Fibroblast of gingiva (primary cell): ENCODE measurements at regions not wholly inside any gene's neighbourhood (a gene's known extent, or its start where the extent isn't known, plus 50 kb on each side); places are given as distances from the start of the nearest gene placed in this dataset.
"Not testable (repeated sequence)": the region's sequence is repeated elsewhere in the genome, so short reads cannot be mapped to it uniquely, and the experiment has no call there.

ENCODE experiments used
- DNase-seq: peaks from one replicate; pipeline ENCODE4 v3.0.0-alpha.2; 2011; ENCODE audit warnings: low read depth

GRCh38 chr6:135555550-135555949 is 58.0 kb upstream of the AHI1 start:
- DNase-seq, result no peak

DNA sequence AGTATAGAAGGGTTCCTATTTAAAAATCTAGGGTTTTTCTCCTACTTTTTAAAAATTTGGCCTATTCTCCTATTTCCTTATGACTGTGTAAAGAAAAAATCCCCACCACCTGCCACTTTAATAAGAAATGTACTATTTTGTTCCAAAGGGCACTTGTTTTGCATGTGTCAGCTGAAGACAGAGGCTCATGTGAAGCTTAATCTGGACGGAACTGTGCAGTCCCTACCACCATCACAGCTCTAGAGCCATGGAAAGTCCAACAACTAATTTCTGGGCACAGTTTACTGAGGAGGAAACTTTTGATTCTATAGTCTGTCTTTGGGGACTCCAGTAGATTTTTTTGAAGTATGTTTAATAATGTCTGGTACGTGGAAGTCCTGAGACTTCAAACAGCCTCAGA is 60.0 kb upstream of the AHI1 start:
- no peak for DNase-seq

- DNase-seq, result not testable (repeated sequence)
Measured at GRCh38 chr6:135565605-135566004, 68.1 kb upstream of the AHI1 start.

GRCh38 chr6:135566311-135567068 is 69.0 kb upstream of the AHI1 start:
- no peak for DNase-seq

DNA sequence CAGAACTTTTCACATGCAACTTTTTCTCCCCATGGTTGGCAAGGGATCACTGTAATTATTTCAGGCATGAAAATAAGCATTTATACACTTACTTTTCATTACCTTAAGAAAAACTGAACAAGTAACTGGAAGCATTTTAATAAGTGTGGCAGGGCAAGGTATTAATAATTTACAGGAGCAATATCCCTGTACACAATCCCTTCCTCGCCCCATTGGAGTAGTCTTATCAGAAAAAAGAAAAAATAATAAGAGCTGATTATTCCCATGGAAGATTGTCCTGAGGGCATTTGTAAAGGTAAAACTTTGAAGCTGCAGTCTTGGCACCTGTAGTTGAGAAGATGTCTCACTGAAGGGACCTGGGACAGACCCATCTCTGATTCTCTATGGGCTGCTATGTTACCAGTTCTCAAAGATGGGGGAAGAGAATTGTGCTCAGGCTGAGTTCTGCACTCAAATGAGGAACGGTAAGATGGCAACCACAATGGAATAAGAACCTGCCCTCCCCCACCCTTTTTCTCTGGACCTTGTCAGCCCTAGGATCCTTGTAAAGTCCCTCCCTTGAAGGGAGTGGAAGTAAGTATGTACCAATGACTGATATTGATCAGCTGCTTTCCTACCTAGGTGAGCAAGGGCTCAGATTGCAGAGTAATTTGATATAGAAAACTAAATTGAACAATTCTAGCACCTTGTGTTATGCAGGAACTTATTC is 70.0 kb upstream of the AHI1 start:
- DNase-seq, result no peak

DNA sequence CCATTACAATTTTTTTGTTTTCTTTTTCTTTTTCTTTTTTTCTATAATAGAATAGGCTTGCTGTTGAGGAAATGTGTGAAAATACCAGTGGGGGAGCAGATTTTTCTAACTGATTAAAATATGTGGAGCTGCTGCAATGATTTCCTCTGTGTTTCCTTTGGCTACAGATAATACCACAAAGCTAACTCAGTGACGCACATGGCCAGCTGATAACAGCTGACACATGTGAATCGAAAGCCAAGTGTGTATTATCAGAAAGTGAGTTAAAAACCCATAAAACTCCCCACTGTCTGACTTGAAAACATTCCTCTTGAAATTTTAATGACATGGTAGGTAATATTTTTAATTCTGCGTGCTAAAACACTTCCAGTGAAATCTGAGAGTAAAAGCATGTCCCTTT is 70.8 kb upstream of the AHI1 start:
- DNase-seq, result peak; percentile 40

- DNase-seq, result no peak
Measured at GRCh38 chr6:135572051-135572450, 74.5 kb upstream of the AHI1 start.

- DNase-seq, result no peak
Measured at GRCh38 chr6:135575629-135576028, 78.1 kb upstream of the AHI1 start.

GRCh38 chr6:135576055-135576454 is 78.5 kb upstream of the AHI1 start:
- peak; percentile 34 for DNase-seq

- no peak for DNase-seq
Measured at GRCh38 chr6:135577059-135577538, 79.6 kb upstream of the AHI1 start.

- no peak for DNase-seq
Measured at GRCh38 chr6:135578976-135579375, 81.4 kb upstream of the AHI1 start.

GRCh38 chr6:135581211-135581610 is 83.7 kb upstream of the AHI1 start:
- no peak for DNase-seq

- no peak for DNase-seq
Measured at GRCh38 chr6:135583256-135583761, 85.8 kb upstream of the AHI1 start.

DNA sequence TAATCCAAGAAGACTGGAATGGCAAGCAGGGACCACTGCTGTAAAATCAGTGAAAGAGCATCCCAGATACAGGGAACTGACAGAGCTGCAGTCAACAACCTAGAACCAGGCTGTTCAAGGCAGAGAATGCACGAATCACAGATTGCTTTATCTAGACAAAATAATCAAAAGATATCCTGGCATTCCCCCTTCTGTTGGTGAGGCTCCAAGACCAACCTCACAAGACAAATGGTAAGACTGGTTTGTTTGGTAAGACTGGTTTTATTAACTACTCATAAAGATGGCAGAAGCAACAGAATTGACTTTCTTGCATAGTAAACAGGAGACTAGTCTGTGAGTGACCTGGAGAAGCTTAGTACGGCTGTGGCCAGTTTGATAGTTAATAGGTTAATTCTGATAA is 88.8 kb upstream of the AHI1 start:
- DNase-seq, result no peak

GRCh38 chr6:135586844-135587243 is 89.3 kb upstream of the AHI1 start:
- no peak for DNase-seq

GRCh38 chr6:135592276-135592675 is 94.7 kb upstream of the AHI1 start:
- DNase-seq, result no peak

DNA sequence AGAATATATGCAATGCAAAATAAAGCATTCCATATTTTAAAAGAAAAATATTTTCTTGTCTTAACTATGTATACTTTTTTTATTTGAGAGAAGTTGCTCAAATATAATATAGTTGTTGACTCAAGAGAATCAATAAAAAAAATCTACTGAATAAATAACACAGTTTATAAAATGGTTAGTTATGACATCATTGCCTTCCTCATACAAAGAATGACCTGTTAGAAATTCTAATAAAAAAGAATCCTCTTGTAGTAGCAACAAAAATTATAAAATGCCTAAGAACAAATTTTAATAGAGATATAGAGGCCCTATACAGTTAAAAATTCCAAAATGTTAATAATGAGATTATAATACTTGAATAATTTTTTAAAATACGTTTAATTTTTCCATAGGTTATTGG is 96.5 kb upstream of the AHI1 start:
- DNase-seq, result no peak

- no peak for DNase-seq
Measured at GRCh38 chr6:135600086-135600702, 102.7 kb upstream of the AHI1 start.

GRCh38 chr6:135600931-135601330 is 103.4 kb upstream of the AHI1 start:
- no peak for DNase-seq

- DNase-seq, result no peak
Measured at GRCh38 chr6:135601857-135602256, 104.3 kb upstream of the AHI1 start.

DNA sequence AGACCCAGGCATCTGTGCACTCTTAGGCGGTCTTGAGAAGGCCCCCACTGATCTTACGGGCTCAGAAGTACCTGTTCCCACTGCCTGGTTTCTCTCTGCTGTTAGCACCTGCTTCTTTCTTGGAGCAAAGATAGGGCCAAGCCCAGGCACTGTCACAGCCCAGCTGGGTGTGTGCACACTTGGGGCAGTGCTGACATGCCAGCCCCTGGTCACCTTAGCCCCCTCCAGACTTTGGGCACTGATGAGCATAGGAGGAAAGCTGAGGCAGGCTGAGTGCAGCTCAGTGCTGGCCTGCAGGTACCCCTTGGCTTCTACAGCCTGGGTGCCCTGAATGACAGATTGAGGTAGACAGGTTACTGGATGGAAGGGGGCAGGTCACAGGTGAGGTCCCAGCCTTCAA is 105.7 kb upstream of the AHI1 start:
- no peak for DNase-seq

GRCh38 chr6:135604035-135604860 is 106.7 kb upstream of the AHI1 start:
- no peak for DNase-seq
